DMS114 treated with DMSO at 0.1 percent for 48 hours (cell line): ENCODE measurements at regions not wholly inside any gene's neighbourhood (a gene's known extent, or its start where the extent isn't known, plus 50 kb on each side); places are given as distances from the start of the nearest gene placed in this dataset.

Source experiments
- DNase-seq: peaks from one replicate; lab custom pipeline; 2025; ENCODE audit not compliant: unreplicated experiment; lab: John Stamatoyannopoulos, UW

GRCh38 chr5:85168474-85168873 lies 783.8 kb upstream of the EDIL3 start:
- DNase-seq = no peak

DNA sequence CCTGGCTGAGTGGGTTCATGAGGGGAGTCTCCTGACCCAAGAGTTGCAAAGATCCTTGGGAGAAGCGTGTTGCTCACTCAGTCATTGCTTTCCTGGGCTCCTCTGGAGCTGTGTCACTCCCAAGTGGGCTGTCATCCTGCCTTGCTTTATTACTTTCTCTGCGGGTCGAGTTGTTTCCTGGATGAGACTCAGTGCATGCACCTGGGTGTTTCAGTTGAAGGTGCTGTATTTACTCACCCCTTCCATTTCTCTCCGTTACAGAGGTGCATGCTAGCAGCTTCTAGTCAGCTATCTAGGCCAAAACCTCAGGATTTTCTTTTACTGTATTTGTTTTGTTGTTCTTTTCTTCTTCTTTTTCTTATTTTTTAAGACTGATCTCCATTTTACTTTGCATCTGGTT lies 785.5 kb upstream of the EDIL3 start:
- DNase-seq = no peak

GRCh38 chr5:85173469-85173868 lies 788.8 kb upstream of the EDIL3 start:
- DNase-seq = no peak

DNA sequence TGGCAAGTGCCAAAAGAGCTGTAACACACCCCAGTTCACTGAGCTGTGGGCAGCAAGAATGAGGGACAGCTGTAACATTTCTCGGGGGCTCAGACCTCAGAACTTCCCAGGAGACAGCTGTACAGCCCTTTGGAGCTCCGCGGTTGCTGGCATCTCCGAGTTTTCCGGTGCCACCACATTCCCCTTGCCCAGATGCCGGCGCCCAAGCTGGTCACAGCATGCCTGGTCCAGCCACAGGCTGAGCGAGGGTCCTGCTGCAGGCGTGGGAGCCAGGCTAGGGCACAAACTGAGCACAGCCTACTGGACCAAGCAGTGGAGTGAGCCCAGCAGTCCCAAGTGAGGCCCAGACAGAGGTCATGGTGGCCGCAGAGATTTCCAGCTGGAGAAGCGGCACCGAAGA lies 797.7 kb upstream of the EDIL3 start:
- DNase-seq = no peak

GRCh38 chr5:85204289-85204688 lies 819.6 kb upstream of the EDIL3 start:
- no peak for DNase-seq

DNA sequence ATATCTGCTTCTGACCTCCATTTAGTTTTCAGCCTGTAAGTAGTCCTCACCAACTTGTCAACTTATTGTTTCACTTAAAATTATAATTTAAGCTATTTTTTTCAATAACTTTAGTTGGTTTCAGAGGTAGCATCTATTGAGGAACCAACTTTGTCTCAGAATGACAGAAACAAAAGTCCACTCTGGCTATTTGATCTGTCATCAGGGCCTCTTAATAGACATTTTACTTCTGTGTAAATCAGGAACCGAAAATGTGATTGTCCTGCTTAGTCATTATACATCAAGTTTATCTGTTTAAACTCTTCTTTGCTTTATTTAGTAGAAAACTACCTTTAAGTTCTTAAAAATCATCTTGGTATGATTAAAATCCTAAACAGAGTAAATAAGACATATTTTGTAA lies 820.8 kb upstream of the EDIL3 start:
- no peak for DNase-seq

GRCh38 chr5:85225388-85225787 lies 840.7 kb upstream of the EDIL3 start:
- no peak for DNase-seq

DNA sequence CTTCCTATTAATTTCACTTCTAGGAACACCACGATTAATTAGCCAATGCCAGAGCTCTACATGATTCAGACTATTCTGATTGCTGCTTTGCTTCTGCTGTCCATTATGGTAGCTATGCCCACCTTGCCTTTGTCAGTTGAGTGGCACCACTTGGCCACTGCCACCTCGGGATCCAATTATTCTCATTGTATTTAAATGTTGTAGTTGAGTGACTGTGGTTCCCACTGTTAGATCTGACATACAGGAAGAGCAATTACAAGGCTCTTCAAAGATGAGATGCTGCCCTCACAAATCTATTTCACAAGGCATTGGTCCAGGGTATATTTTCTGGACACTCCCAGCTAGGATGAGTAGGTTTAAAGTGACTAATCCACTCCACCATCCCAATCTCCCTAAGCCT lies 864.5 kb upstream of the EDIL3 start:
- no peak for DNase-seq

- no peak for DNase-seq
Measured at GRCh38 chr5:85263125-85263524, 878.4 kb upstream of the EDIL3 start.

GRCh38 chr5:85266692-85267091 lies 882.0 kb upstream of the EDIL3 start:
- no peak for DNase-seq

DNA sequence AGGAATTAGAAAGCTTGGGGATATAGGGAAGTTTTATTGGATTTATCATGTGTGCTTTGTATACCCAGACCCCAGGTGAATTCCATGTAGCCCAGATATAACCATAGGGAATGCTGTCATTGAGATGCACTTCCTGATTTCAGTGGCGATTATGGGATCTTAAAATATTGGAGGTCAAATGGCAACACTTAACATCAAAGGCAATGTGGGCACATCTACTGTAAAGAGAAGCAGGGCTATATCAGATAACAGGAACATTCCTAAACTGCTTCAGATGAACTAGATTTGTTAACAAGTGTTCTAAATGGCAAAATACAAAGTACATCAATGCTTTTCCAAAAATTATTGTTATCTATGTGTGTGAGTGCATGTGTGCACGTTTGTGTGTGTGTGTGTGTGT lies 883.5 kb upstream of the EDIL3 start:
- DNase-seq = no peak

DNA sequence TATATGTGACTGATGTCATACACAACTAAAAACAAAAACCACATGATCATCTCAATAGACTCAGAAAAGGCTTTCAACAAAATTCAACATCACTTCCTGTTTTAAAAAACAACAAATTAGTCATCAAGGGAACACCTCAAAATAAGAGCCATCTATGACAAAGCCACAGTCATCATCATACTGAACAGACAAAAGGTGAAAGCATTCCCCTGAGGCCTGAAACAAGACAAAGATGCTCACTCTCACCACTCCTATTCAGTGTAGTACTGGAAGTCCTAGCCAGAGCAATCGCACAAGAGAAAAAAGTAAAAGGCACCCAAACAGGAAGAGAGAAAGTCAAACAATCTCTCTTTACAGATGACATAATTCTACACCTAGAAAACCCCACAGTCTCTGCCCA lies 893.5 kb upstream of the EDIL3 start:
- DNase-seq = no peak

GRCh38 chr5:85288914-85289313 lies 904.2 kb upstream of the EDIL3 start:
- no peak for DNase-seq

- no peak for DNase-seq
Measured at GRCh38 chr5:85293145-85293785, 908.6 kb upstream of the EDIL3 start.

GRCh38 chr5:85304524-85304923 lies 919.8 kb upstream of the EDIL3 start:
- no peak for DNase-seq

GRCh38 chr5:85305766-85306165 lies 921.1 kb upstream of the EDIL3 start:
- DNase-seq = no peak

DNA sequence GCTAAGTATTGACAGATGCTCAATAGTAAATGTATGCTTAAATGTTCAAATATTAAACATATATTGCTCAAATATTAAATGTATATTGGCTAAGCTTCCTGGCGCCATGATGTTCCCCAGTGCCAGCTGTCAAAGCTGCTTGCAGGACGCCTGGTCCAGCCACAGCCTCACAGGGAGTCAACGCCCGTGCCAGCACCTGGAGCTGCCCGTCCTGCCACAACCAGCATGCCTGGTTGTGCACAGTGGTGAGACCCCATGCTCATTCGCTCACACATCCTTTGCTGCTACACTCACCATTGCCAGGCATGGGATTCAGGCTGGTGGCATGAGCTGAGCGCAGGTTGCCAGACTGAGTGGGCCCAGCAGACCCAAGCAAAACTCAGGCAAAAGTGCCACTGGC lies 926.9 kb upstream of the EDIL3 start:
- DNase-seq = no peak

DNA sequence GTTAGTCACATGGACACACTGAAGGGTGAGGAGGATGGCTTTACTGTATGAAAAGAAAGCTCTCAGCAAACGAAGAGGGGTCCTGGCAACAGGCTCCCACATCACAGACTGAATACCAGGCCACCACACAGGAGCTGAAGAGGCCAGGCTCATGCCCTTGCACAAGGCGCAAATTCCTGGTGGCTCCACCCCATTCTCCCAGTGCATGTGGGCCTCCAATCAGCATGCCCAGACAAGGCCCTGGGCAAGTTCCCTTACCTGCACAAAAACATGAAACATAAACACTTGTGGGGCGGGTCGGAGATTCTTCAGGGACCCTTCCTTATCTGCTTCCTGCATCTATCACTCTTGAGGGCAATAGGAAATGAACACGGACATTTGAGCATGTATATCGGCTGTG lies 935.8 kb upstream of the EDIL3 start:
- DNase-seq = no peak

DNA sequence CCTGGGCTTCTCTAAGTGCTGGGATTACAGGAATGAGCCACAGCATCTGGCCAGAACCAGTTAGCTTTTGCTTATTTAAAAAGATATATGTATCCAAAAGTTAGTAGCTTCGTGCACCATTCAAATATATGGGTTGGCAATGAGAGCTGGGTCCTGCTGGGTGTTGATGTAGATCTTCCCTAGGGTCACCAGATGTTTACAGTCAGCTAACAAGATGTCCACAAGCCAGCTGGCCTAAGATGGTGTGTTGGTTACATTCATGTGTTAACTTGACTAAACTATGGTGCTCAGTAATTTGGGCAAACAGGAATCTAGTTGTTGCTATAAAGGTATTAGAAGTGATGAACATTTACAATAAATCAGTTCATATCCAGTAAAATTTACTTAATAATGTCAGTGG lies 948.6 kb upstream of the EDIL3 start:
- no peak for DNase-seq

GRCh38 chr5:85337435-85337834 lies 952.8 kb upstream of the EDIL3 start:
- DNase-seq = no peak

- no peak for DNase-seq
Measured at GRCh38 chr5:85340790-85341189, 956.1 kb upstream of the EDIL3 start.

- DNase-seq = no peak
Measured at GRCh38 chr5:85345818-85346217, 961.1 kb upstream of the EDIL3 start.

DNA sequence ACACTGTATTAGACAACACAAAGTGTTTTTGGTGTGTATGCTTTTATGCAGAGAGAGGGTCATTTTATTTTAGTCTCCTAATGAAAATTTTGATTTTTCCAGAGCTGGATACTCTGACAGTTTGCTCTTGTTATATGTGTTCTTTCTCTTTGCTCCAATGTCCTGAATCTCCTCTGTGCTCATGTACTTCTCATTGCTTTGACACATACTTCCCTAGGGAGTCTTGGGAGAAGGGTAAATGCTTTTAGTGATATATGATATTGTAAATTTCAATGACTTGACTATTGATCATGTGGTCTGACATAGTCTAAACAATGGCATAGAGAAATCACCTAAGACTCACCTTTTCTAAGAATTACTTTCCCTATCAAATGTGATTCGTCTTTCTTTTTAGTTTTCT lies 972.6 kb upstream of the EDIL3 start:
- DNase-seq = no peak

- DNase-seq = no peak
Measured at GRCh38 chr5:85375525-85375924, 990.8 kb upstream of the EDIL3 start.
